GM20000 (cell line): ENCODE measurements at regions not wholly inside any gene's neighbourhood (a gene's known extent, or its start where the extent isn't known, plus 50 kb on each side); places are given as distances from the start of the nearest gene placed in this dataset.
"Not testable (repeated sequence)": the region's sequence is repeated elsewhere in the genome, so short reads cannot be mapped to it uniquely, and the experiment has no call there.

ENCODE experiments used
- DNase-seq: peaks from one replicate; pipeline ENCODE4 v3.0.0; 2012; ENCODE audit warnings: low spot score
- TF ChIP-seq, protein P1 (sequence below): IDR thresholded peaks from 2 replicates; pipeline ENCODE4 v1.5.1; 2012; ENCODE audit warnings: mild to moderate bottlenecking, control low read depth; ENCODE audit errors: extremely low read depth, missing control alignments

- DNase-seq = no peak
- TF ChIP-seq, protein P1, sequence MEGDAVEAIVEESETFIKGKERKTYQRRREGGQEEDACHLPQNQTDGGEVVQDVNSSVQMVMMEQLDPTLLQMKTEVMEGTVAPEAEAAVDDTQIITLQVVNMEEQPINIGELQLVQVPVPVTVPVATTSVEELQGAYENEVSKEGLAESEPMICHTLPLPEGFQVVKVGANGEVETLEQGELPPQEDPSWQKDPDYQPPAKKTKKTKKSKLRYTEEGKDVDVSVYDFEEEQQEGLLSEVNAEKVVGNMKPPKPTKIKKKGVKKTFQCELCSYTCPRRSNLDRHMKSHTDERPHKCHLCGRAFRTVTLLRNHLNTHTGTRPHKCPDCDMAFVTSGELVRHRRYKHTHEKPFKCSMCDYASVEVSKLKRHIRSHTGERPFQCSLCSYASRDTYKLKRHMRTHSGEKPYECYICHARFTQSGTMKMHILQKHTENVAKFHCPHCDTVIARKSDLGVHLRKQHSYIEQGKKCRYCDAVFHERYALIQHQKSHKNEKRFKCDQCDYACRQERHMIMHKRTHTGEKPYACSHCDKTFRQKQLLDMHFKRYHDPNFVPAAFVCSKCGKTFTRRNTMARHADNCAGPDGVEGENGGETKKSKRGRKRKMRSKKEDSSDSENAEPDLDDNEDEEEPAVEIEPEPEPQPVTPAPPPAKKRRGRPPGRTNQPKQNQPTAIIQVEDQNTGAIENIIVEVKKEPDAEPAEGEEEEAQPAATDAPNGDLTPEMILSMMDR = no peak
Observed at GRCh38 chrX:1041091-1041490, 171.4 kb downstream of the CRLF2 start.

- not testable (repeated sequence) for DNase-seq
Observed at GRCh38 chrX:1035931-1036330, 176.5 kb downstream of the CRLF2 start.

- no peak for DNase-seq
- TF ChIP-seq, protein P1 = no peak
Observed at GRCh38 chrX:1035206-1035605, 177.2 kb downstream of the CRLF2 start.

GRCh38 chrX:1034717-1035116, 177.7 kb downstream of the CRLF2 start:
- TF ChIP-seq, protein P1 = no peak
- DNase-seq = no peak

GRCh38 chrX:1031521-1032430, 180.7 kb downstream of the CRLF2 start:
- TF ChIP-seq, protein P1 = no peak

GRCh38 chrX:1029494-1029893, 183.0 kb downstream of the CRLF2 start:
- DNase-seq = no peak
- TF ChIP-seq, protein P1 = no peak

More at GRCh38 chrX:1031521-1032430, 180.7 kb downstream of the CRLF2 start:
- no peak for DNase-seq

DNA sequence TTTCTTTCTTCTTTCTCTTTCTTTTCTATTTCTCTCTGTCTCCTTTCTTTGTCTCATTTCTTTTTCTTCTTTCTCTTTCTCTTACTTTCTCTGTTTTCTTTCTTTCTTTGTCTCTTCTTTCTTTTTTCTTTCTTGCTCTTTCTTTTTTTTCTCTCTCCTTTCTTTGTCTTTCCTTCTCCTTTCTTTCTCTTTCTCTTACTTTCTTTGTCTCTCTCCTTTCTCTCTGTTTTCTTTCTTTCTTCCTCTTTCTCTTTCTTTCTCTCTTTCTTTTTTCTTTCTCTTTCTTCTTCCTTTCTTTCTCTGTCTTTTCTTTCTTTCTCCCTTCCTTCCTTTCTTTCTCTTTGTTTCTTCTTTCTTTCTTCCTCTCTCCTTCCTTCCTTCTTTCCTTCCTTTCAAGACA, 184.8 kb downstream of the CRLF2 start:
- TF ChIP-seq, protein P1 = no peak
- DNase-seq = no peak

DNA sequence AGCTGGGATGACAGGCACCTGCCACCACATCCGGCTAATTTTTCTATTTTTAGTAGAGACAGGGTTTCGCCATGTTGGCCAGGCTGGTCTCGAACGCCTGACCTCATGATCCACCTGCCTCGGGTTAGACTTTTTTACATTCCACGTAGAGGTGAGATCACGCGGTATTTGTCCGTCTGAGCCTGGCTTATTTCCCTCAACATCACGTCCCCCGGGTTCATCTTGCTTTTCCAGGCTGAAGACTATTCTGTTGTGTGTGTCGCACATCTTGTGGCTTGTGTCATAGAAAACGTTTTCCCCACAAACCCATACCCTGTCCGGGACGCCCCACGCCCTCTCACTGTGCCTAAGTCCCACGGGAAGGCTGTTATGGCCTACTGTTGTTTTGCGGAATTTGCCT, 185.3 kb downstream of the CRLF2 start:
- TF ChIP-seq, protein P1 = no peak
- DNase-seq = peak; percentile 20
